ENCODE measurements at regions not wholly inside any gene's neighbourhood (a gene's known extent, or its start where the extent isn't known, plus 50 kb on each side); places are given as distances from the start of the nearest gene placed in this dataset.

DNA sequence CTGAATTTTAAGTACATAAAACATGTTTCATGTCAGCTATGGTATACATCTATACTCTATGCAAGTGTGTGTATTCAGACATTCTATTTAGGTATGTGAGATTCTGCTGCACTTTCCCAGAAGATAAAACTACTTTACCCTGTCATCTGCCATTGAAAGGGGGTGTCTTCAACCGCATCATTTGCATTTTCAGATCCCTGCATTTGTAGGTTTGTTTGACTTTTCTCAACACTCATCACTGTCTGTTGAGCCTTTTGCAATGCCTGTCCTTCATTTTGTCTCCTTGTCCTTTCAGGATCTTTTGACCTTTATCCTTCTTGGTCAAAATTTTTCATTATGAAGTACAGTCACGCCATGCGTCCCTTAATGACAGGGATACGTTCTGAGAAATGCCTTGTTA is 103.5 kb downstream of the TMA16 start:
- TF ChIP-seq, protein P1, sequence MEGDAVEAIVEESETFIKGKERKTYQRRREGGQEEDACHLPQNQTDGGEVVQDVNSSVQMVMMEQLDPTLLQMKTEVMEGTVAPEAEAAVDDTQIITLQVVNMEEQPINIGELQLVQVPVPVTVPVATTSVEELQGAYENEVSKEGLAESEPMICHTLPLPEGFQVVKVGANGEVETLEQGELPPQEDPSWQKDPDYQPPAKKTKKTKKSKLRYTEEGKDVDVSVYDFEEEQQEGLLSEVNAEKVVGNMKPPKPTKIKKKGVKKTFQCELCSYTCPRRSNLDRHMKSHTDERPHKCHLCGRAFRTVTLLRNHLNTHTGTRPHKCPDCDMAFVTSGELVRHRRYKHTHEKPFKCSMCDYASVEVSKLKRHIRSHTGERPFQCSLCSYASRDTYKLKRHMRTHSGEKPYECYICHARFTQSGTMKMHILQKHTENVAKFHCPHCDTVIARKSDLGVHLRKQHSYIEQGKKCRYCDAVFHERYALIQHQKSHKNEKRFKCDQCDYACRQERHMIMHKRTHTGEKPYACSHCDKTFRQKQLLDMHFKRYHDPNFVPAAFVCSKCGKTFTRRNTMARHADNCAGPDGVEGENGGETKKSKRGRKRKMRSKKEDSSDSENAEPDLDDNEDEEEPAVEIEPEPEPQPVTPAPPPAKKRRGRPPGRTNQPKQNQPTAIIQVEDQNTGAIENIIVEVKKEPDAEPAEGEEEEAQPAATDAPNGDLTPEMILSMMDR (IDR thresholded peaks at IDR 0.05; ENCODE audit: unreplicated experiment): no peak
- H3K36me3 Mint-ChIP-seq (ENCODE audit: insufficient read depth, unreplicated experiment): no peaks in the 10 kb centered on the region
- no peak overlapping the region for H3K4me3 Mint-ChIP-seq (ENCODE audit: unreplicated experiment)
- H3K27me3 Mint-ChIP-seq (ENCODE audit: insufficient read depth, unreplicated experiment): no peaks in the 10 kb centered on the region
- ChIA-PET CTCF (no interaction called here), POLR2A (no interaction called here)
- H3K9me3 Mint-ChIP-seq (ENCODE audit: unreplicated experiment): no peaks in the 10 kb centered on the region
- no TSS peak for BruUV-seq (replicated peaks)
- H3K4me1 Mint-ChIP-seq (ENCODE audit: insufficient read depth, unreplicated experiment): peaks cover 7% of the 10 kb centered on the region
- no peak for DNase-seq (ENCODE audit: unreplicated experiment)
- H3K27ac Mint-ChIP-seq (ENCODE audit: low read depth, unreplicated experiment): no peak overlapping the region
- intact Hi-C loops (cut with micrococcal nuclease): no loop called here

DNA sequence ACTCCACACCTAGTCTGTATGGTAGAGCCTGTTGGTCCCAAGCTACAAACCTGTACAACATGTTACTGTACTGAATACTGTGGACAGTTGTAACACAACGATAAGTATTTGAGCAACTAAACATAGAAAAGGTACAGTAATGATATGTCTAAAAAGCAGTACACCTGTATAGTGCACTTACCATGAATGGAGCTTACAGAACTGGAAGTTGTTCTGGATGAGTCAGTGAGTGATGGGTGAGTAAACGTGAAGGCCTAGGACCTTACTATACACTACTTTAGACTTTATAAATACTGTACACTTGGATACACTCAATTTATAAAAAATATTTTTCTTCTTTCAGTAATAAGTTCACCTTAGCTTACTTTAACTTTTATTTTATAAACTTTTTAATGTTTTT is 104.0 kb downstream of the TMA16 start:
- POLR2A ChIA-PET: no interaction called here

DNA sequence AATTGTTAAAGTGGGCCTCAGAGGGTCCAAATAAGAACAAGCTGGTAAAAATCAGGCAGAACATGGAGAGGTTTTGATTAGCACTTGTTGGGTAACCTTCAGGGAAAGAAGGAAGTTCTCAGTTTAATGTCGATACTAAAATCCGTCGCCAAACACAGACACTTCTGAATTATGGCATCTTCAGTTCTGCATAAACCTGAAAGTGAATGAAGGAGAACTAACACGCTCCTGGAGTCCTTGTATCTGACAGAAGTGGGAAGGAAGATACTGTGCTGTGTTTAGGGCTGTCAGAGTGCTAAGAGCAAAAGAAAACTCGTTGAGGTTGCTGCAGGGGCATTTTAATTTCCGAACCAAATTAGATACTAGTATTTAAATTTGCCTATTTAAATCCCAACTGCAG is 106.2 kb downstream of the TMA16 start:
- H3K36me3 Mint-ChIP-seq (ENCODE audit: insufficient read depth, unreplicated experiment): no peaks in the 10 kb centered on the region
- intact Hi-C loops (cut with micrococcal nuclease): no loop called here
- no peaks in the 10 kb centered on the region for H3K9me3 Mint-ChIP-seq (ENCODE audit: unreplicated experiment)
- TF ChIP-seq, protein P1 (IDR thresholded peaks at IDR 0.05; ENCODE audit: unreplicated experiment): no peak
- peaks cover 2% of the 10 kb centered on the region for H3K4me1 Mint-ChIP-seq (ENCODE audit: insufficient read depth, unreplicated experiment)
- H3K27me3 Mint-ChIP-seq (ENCODE audit: insufficient read depth, unreplicated experiment): no peaks in the 10 kb centered on the region
- CTCF ChIA-PET: no interaction called here
- H3K4me3 Mint-ChIP-seq (ENCODE audit: unreplicated experiment): no peak overlapping the region
- no peak for DNase-seq (ENCODE audit: unreplicated experiment)
- no peak overlapping the region for H3K27ac Mint-ChIP-seq (ENCODE audit: low read depth, unreplicated experiment)
- no TSS peak for BruUV-seq (replicated peaks)
- POLR2A ChIA-PET: no interaction called here

More for the DNA sequence above, 104.0 kb downstream of the TMA16 start:
- no peaks in the 10 kb centered on the region for H3K27me3 Mint-ChIP-seq (ENCODE audit: insufficient read depth, unreplicated experiment)
- intact Hi-C loops (cut with micrococcal nuclease): no loop called here
- DNase-seq (ENCODE audit: unreplicated experiment): no peak
- no peak overlapping the region for H3K27ac Mint-ChIP-seq (ENCODE audit: low read depth, unreplicated experiment)
- no peaks in the 10 kb centered on the region for H3K36me3 Mint-ChIP-seq (ENCODE audit: insufficient read depth, unreplicated experiment)
- TF ChIP-seq, protein P1 (IDR thresholded peaks at IDR 0.05; ENCODE audit: unreplicated experiment): no peak
- no TSS peak for BruUV-seq (replicated peaks)
- H3K4me3 Mint-ChIP-seq (ENCODE audit: unreplicated experiment): no peak overlapping the region
- CTCF ChIA-PET: interaction anchor here (0.6 to 1.0 kb wide), 4 partner anchors 43 to 1338 kb away, joined by 3 read pairs; no protein-coding TSS in a partner anchor
- peaks cover 7% of the 10 kb centered on the region for H3K4me1 Mint-ChIP-seq (ENCODE audit: insufficient read depth, unreplicated experiment)
- no peaks in the 10 kb centered on the region for H3K9me3 Mint-ChIP-seq (ENCODE audit: unreplicated experiment)

DNA sequence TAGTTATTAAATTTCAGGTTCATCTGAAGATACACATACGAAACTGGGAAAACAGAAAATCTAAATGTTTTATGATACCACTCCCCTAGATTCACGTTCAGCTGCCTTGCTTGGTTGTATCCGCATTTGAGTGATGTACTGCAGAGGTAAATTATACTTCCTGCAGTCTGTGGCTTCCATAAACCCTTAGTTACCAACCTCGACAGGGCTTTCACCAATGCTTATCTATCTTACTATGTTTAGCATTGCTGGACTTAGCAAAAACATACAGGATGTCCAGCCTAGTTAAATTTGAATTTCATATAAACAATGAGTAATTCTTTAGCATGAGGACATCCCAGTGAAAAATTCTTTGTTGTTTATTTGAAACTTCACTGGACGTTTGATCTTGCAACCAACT is 108.8 kb downstream of the TMA16 start:
- POLR2A ChIA-PET: no interaction called here

More for the DNA sequence above, 108.8 kb downstream of the TMA16 start:
- no peaks in the 10 kb centered on the region for H3K9me3 Mint-ChIP-seq (ENCODE audit: unreplicated experiment)
- no peak overlapping the region for H3K4me3 Mint-ChIP-seq (ENCODE audit: unreplicated experiment)
- H3K27me3 Mint-ChIP-seq (ENCODE audit: insufficient read depth, unreplicated experiment): no peaks in the 10 kb centered on the region
- TF ChIP-seq, protein P1 (IDR thresholded peaks at IDR 0.05; ENCODE audit: unreplicated experiment): no peak
- H3K4me1 Mint-ChIP-seq (ENCODE audit: insufficient read depth, unreplicated experiment): no peaks in the 10 kb centered on the region
- no peak for DNase-seq (ENCODE audit: unreplicated experiment)
- H3K27ac Mint-ChIP-seq (ENCODE audit: low read depth, unreplicated experiment): no peak overlapping the region
- no TSS peak for BruUV-seq (replicated peaks)
- no peaks in the 10 kb centered on the region for H3K36me3 Mint-ChIP-seq (ENCODE audit: insufficient read depth, unreplicated experiment)
- intact Hi-C loops (cut with micrococcal nuclease): no loop called here
- CTCF ChIA-PET: no interaction called here

Data from MCF 10A (cell line).